ENCODE measurements at regions not wholly inside any gene's neighbourhood (a gene's known extent, or its start where the extent isn't known, plus 50 kb on each side); places are given as distances from the start of the nearest gene placed in this dataset.

DNA sequence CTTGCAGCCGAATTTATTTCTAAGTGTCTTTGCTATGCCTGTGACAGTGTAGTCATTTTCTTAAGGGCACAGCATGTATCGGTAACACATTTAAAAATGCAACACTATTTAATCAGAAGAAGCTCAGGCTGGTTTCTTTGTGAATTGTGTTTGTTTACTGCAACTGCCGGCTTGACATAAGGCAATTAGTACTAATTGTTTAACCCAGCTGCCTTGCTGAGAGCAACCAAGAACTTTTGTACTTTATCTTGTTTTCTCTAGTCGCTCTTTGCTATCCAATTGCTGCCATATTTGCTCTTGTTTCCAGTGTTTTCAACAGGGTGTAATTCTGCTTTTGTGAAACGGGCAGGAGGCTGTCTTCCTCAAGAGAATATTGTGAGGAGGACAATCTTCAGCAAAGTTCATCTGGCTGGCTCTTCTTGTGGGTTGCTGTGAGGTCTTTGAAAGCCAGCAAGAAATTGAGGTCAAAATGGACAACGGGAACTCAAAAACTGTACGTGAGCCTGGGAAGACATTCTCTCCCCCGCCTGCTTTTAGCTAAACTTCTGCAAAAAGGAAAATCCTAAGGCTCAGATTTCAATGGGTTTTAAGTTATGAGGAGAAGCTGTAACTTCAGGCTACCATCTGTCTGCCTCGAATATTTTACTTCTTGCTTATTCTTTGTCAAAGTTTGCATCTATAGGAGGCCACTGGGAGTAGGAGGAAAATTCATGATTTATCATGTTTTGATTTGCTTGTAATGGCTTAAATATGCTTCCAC, 75.8 kb upstream of the TSHZ3 start:
- TF ChIP-seq POLR2A (IDR thresholded peaks at IDR 0.05; ENCODE audit: low read length) (no peak), GATA1 (IDR thresholded peaks at IDR 0.05; ENCODE audit: low read depth, low read length) (no peak)
